CD4-positive, alpha-beta memory T cell (primary cell): ENCODE measurements at regions not wholly inside any gene's neighbourhood (a gene's known extent, or its start where the extent isn't known, plus 50 kb on each side); places are given as distances from the start of the nearest gene placed in this dataset.
A peak's percentile ranks its signal among the peaks of the same experiment; 100 is the strongest.

Experiments
- CTCF ChIA-PET: fragments of 350-600 bp; sonication (Branson Sonifier 250); formaldehyde crosslinking; loops from one replicate; lab custom pipeline; 2021; ENCODE audit warnings: inconsistent platforms; ENCODE audit not compliant: partially characterized antibody; lab: Charles Lee
- POLR2A ChIA-PET: fragments of 350-600 bp; sonication (Branson Sonifier 250); formaldehyde crosslinking; loops from one replicate; lab custom pipeline; 2021; ENCODE audit not compliant: partially characterized antibody; lab: Charles Lee
- DNase-seq, 5 donors: peaks; one replicate each; pipeline versions ENCODE4 v3.0.0 to v3.0.0-alpha.2; 2020 to 2022; ENCODE audit warnings: mixed read lengths in 1 of 5
- H3K27ac ChIP-seq: one replicate; pipeline ENCODE4 v1.7.0; 2013; ENCODE audit warnings: low read depth, low read length
- H3K27me3 ChIP-seq: 2 replicates; pipeline ENCODE4 v1.7.0; 2013; ENCODE audit warnings: mild to moderate bottlenecking, low read length, moderate library complexity; ENCODE audit not compliant: insufficient read depth
- H3K36me3 ChIP-seq: 2 replicates; pipeline ENCODE4 v1.7.0; 2013; ENCODE audit warnings: mild to moderate bottlenecking, low read length, moderate library complexity; ENCODE audit not compliant: insufficient read depth
- H3K4me1 ChIP-seq: 2 replicates; pipeline ENCODE4 v1.7.0; 2013; ENCODE audit warnings: mild to moderate bottlenecking, low read length, moderate library complexity; ENCODE audit not compliant: insufficient read depth
- H3K4me3 ChIP-seq, 2 donors: one replicate each; pipeline ENCODE4 v1.7.0; 2013; ENCODE audit warnings: low read length in 2 of 2, mild to moderate bottlenecking in 1 of 2
- H3K9me3 ChIP-seq, 2 donors: one replicate each; pipeline ENCODE4 v1.7.0; 2013; ENCODE audit warnings: low read length in 2 of 2, control low read depth in 1 of 2; ENCODE audit not compliant: control insufficient read depth in 1 of 2
- H3K27ac Mint-ChIP-seq, 7 donors: one replicate each; pipeline ENCODE4 v1.8.0; 2020 to 2021; ENCODE audit warnings: mixed read lengths in 7 of 7, mild to moderate bottlenecking in 6 of 7, inconsistent platforms in 3 of 7, moderate library complexity in 3 of 7
- H3K27me3 Mint-ChIP-seq, 2 donors: one replicate each; pipeline ENCODE4 v1.8.0; 2020 to 2021; ENCODE audit warnings: mixed read lengths in 2 of 2
- H3K36me3 Mint-ChIP-seq, 2 donors: one replicate each; pipeline ENCODE4 v1.8.0; 2020 to 2021; ENCODE audit warnings: mixed read lengths in 2 of 2, inconsistent platforms in 1 of 2, mild to moderate bottlenecking in 1 of 2
- H3K4me1 Mint-ChIP-seq, 4 donors: one replicate each; pipeline ENCODE4 v1.8.0; 2020 to 2021; ENCODE audit warnings: mixed read lengths in 4 of 4, mild to moderate bottlenecking in 1 of 4
- H3K4me3 Mint-ChIP-seq, 8 donors: one replicate each; pipeline ENCODE4 v1.8.0; 2020 to 2021; ENCODE audit warnings: mixed read lengths in 8 of 8, mild to moderate bottlenecking in 7 of 8, moderate library complexity in 6 of 8, inconsistent platforms in 3 of 8
- H3K9me3 Mint-ChIP-seq, 8 donors: one replicate each; pipeline ENCODE4 v1.8.0; 2020 to 2021; ENCODE audit warnings: mixed read lengths in 8 of 8, mild to moderate bottlenecking in 5 of 8, inconsistent platforms in 3 of 8, moderate library complexity in 1 of 8
- intact Hi-C: fragments of 100-400 bp; cut with micrococcal nuclease; formaldehyde crosslinking; loops from one replicate; pipeline ENCODE4 v1.15.1; 2023

GRCh38 chr3:88346643-88347042 is 196.9 kb downstream of the C3orf38 start:
- intact Hi-C loops, result no loop called here
- no peak overlapping the region for H3K27ac ChIP-seq
- Mint-ChIP-seq H3K9me3 (peaks cover 0 to 5% (median 3%) of the 10 kb centered on the region in 8 donors), H3K4me1 (no peaks in the 10 kb centered on the region), H3K4me3 (no peak overlapping the region), H3K27me3 (no peaks in the 10 kb centered on the region), H3K36me3 (no peaks in the 10 kb centered on the region), H3K27ac (no peak overlapping the region)
- H3K9me3 ChIP-seq, result no peaks in the 10 kb centered on the region
- no peaks in the 10 kb centered on the region for H3K27me3 ChIP-seq
- H3K36me3 ChIP-seq, result no peaks in the 10 kb centered on the region
- H3K4me1 ChIP-seq, result no peaks in the 10 kb centered on the region
- ChIA-PET POLR2A (no interaction called here), CTCF (no interaction called here)
- no peak for DNase-seq
- no peak overlapping the region for H3K4me3 ChIP-seq

DNA sequence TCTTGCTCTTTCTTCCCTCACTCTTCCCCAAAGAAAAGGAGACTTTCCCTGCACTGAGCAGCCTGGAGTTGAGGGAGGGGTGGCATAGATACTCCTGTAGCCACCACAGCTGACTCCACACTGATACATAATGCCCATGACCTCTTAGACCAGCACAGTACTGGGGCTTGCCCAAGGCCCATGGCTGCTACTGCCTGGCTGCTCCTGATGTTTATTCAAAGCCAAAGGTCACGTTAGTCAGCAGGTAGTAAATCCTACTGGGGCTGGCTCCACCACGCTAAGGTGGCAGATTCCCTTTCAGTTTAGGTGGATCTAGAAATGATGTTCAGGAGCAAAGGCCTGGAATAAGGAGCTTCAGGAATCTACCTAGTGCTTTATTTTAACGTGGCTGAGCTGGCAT is 212.7 kb downstream of the C3orf38 start:
- no peak for DNase-seq
- H3K27me3 ChIP-seq, result no peaks in the 10 kb centered on the region

DNA sequence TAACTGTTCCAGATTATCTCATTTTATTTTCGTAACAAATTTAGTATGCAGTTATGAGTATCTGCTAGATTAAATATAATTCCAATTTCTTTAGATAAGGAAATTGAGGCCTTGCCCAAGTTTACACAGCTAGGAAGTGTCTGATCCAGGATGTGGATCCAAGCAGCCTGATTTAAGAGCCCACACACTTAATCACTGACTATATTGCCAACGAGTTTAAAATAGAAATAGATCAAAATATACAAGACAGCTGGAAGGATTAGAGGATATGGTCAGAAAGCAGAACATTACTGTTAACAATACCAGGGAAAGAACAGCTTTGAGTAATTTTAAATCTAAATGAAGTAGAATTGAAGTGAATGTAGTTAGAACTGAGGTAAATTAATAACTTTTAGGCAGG is 215.2 kb downstream of the C3orf38 start:
- H3K9me3 ChIP-seq, result no peaks in the 10 kb centered on the region
- ChIA-PET CTCF (no interaction called here), POLR2A (no interaction called here)
- DNase-seq, result no peak
- Mint-ChIP-seq H3K27ac (no peak overlapping the region), H3K27me3 (peaks cover 0 to 1% of the 10 kb centered on the region in 2 donors), H3K9me3 (peaks cover 4 to 16% (median 10%) of the 10 kb centered on the region in 8 donors), H3K36me3 (no peaks in the 10 kb centered on the region), H3K4me1 (no peaks in the 10 kb centered on the region), H3K4me3 (no peak overlapping the region)
- no peaks in the 10 kb centered on the region for H3K4me1 ChIP-seq
- H3K27me3 ChIP-seq, result no peaks in the 10 kb centered on the region
- H3K4me3 ChIP-seq, result no peak overlapping the region
- intact Hi-C loops, result no loop called here
- no peaks in the 10 kb centered on the region for H3K36me3 ChIP-seq
- H3K27ac ChIP-seq, result no peak overlapping the region

More for the DNA sequence above, 212.7 kb downstream of the C3orf38 start:
- Mint-ChIP-seq H3K27me3 (peaks cover 0 to 1% of the 10 kb centered on the region in 2 donors), H3K9me3 (peaks cover 2 to 18% (median 5%) of the 10 kb centered on the region in 8 donors), H3K4me1 (no peaks in the 10 kb centered on the region), H3K36me3 (no peaks in the 10 kb centered on the region), H3K4me3 (no peak overlapping the region), H3K27ac (no peak overlapping the region)
- intact Hi-C loops, result no loop called here
- Histone ChIP-seq H3K27ac (no peak overlapping the region), H3K4me1 (no peaks in the 10 kb centered on the region), H3K4me3 (no peak overlapping the region), H3K9me3 (no peaks in the 10 kb centered on the region), H3K36me3 (no peaks in the 10 kb centered on the region)
- CTCF ChIA-PET, result no interaction called here
- POLR2A ChIA-PET, result no interaction called here

DNA sequence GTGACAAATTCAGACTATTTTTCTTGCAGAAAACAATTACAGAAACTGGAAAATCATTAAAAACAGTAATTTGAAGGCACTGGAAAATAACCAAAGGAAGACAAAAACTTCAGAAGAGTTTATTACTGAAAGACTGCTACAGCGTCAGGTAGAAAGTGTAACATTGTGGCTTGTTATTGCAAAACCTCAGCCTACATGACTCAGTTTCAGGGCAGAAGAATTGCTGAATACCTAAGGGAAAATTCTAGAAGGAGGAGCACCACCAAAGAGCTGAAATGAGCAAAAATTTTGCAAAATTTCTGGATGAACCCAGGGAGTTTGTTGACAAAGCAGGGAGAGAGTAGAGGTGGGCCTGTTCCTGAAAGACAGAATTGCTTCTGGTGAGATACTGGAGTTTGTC is 219.6 kb downstream of the C3orf38 start:
- Histone ChIP-seq H3K4me1 (no peaks in the 10 kb centered on the region), H3K9me3 (no peaks in the 10 kb centered on the region), H3K36me3 (no peaks in the 10 kb centered on the region), H3K4me3 (no peak overlapping the region), H3K27me3 (no peaks in the 10 kb centered on the region), H3K27ac (no peak overlapping the region)
- Mint-ChIP-seq H3K4me1 (no peaks in the 10 kb centered on the region), H3K9me3 (peaks cover 4 to 21% (median 16%) of the 10 kb centered on the region in 8 donors), H3K27ac (no peak overlapping the region), H3K27me3 (peaks cover 0 to 1% of the 10 kb centered on the region in 2 donors), H3K4me3 (no peak overlapping the region), H3K36me3 (no peaks in the 10 kb centered on the region)
- ChIA-PET CTCF (no interaction called here), POLR2A (no interaction called here)
- DNase-seq, result no peak
- intact Hi-C loops, result no loop called here

DNA sequence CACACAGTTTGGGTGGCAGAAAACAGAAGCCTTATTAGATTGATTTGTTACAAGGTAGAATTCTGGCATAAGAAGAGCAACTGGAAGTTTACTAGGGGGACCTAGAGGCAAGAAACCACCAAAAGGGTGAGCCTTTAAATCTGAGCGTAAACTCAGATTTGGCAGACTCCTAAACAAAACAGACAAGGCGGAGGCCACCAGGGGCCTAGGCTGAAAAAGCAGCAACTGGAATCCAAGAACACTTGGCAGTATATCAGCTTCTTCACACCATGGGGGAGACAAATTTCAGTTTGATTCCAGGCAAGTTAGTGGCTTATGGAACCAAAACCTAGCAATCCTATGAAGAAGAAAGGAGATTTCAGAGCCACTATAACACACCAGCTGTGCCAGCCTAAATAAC is 220.0 kb downstream of the C3orf38 start:
- CTCF ChIA-PET, result no interaction called here
- H3K4me3 Mint-ChIP-seq, result no peak overlapping the region
- no peak overlapping the region for H3K27ac Mint-ChIP-seq
- peaks cover 0 to 1% of the 10 kb centered on the region in 2 donors for H3K27me3 Mint-ChIP-seq
- H3K27me3 ChIP-seq, result no peaks in the 10 kb centered on the region
- no peaks in the 10 kb centered on the region for H3K4me1 Mint-ChIP-seq
- peaks cover 4 to 21% (median 16%) of the 10 kb centered on the region in 8 donors for H3K9me3 Mint-ChIP-seq
- DNase-seq, result no peak
- H3K4me1 ChIP-seq, result no peaks in the 10 kb centered on the region
- POLR2A ChIA-PET, result no interaction called here
- intact Hi-C loops, result no loop called here
- no peaks in the 10 kb centered on the region for H3K36me3 ChIP-seq
- no peaks in the 10 kb centered on the region for H3K9me3 ChIP-seq
- no peak overlapping the region for H3K27ac ChIP-seq
- H3K36me3 Mint-ChIP-seq, result no peaks in the 10 kb centered on the region
- H3K4me3 ChIP-seq, result no peak overlapping the region

DNA sequence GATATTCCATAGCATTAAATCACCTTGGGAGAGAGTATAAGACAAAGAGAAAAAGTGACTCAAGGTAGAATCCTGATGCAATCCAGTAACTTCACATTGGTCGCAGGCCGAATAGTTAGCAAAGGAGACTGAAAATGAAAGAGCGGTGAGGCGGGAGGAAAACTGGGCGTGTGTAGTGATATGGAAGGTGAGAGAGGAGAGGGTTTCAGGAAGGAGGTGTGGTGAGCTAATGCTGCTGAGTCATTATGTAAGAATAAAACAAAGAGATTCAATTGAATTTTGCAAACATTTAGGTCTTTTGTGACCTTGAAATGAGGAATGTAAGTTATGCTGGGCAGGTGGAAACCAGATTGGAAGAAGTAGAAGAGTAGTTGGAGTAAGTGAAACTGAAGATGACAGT is 235.3 kb downstream of the C3orf38 start:
- no peak overlapping the region for H3K27ac Mint-ChIP-seq

DNA sequence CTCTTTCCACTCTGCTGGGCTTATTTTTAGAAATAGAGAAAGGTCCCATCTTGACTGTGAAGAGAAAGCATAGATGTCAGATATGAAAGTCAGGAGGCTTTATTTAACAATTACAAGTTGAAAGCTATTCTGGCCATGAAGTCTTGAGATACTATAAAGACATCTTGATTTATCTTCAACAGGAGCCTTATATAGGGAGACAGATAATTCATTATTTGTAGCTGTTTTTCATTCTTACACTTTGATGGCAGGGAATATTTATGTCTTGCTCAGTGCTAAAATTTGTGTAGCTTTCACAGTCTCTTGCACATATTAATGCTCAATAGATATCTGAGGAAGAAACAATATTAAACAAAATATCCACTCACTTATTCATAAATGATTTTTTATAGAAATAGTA is 248.8 kb downstream of the C3orf38 start:
- Histone ChIP-seq H3K27me3 (no peaks in the 10 kb centered on the region), H3K36me3 (no peaks in the 10 kb centered on the region), H3K27ac (no peak overlapping the region), H3K4me1 (no peaks in the 10 kb centered on the region), H3K9me3 (no peaks in the 10 kb centered on the region), H3K4me3 (no peak overlapping the region)
- peaks cover 0 to 4% (median 0%) of the 10 kb centered on the region in 8 donors for H3K9me3 Mint-ChIP-seq
- no peaks in the 10 kb centered on the region for H3K4me1 Mint-ChIP-seq
- no peaks in the 10 kb centered on the region for H3K27me3 Mint-ChIP-seq
- H3K4me3 Mint-ChIP-seq, result no peak overlapping the region
- no peak for DNase-seq
- H3K36me3 Mint-ChIP-seq, result no peaks in the 10 kb centered on the region
- H3K27ac Mint-ChIP-seq, result no peak overlapping the region
- ChIA-PET POLR2A (no interaction called here), CTCF (no interaction called here)
- intact Hi-C loops, result no loop called here

More for the DNA sequence above, 235.3 kb downstream of the C3orf38 start:
- Mint-ChIP-seq H3K4me3 (peak overlapping the region in 1 of 8 donors; percentile 16), H3K36me3 (no peaks in the 10 kb centered on the region), H3K9me3 (peaks cover 2 to 14% (median 7%) of the 10 kb centered on the region in 8 donors), H3K4me1 (peaks cover 0 to 5% (median 2%) of the 10 kb centered on the region in 4 donors), H3K27me3 (no peaks in the 10 kb centered on the region)
- H3K27me3 ChIP-seq, result no peaks in the 10 kb centered on the region
- POLR2A ChIA-PET, result no interaction called here
- H3K27ac ChIP-seq, result no peak overlapping the region
- H3K4me1 ChIP-seq, result no peaks in the 10 kb centered on the region
- H3K9me3 ChIP-seq, result no peaks in the 10 kb centered on the region
- H3K36me3 ChIP-seq, result no peaks in the 10 kb centered on the region
- CTCF ChIA-PET, result no interaction called here
- H3K4me3 ChIP-seq, result no peak overlapping the region
- DNase-seq, result no peak
- intact Hi-C loops, result no loop called here

GRCh38 chr3:88403319-88403718 is 253.6 kb downstream of the C3orf38 start:
- intact Hi-C loops, result no loop called here
- DNase-seq, result no peak
- Mint-ChIP-seq H3K36me3 (no peaks in the 10 kb centered on the region), H3K4me3 (no peak overlapping the region), H3K27me3 (no peaks in the 10 kb centered on the region), H3K27ac (no peak overlapping the region), H3K4me1 (peaks cover 0 to 10% (median 2%) of the 10 kb centered on the region in 4 donors), H3K9me3 (peaks cover 0 to 1% (median 0%) of the 10 kb centered on the region in 8 donors)
- H3K36me3 ChIP-seq, result no peaks in the 10 kb centered on the region
- no peaks in the 10 kb centered on the region for H3K9me3 ChIP-seq
- no peak overlapping the region for H3K4me3 ChIP-seq
- POLR2A ChIA-PET, result no interaction called here
- no peaks in the 10 kb centered on the region for H3K4me1 ChIP-seq
- no peak overlapping the region for H3K27ac ChIP-seq
- no peaks in the 10 kb centered on the region for H3K27me3 ChIP-seq
- CTCF ChIA-PET, result no interaction called here
